DND-41 (cell line): ENCODE measurements at regions not wholly inside any gene's neighbourhood (a gene's known extent, or its start where the extent isn't known, plus 50 kb on each side); places are given as distances from the start of the nearest gene placed in this dataset.

Experiments used
- ATAC-seq: fragments of 200-7000 bp; cut with Tn5 transposase; 3 replicates; pipeline ENCODE4 v1.9.1; 2021; ENCODE audit warnings: low read depth; ENCODE audit not compliant: insufficient read depth
- DNase-seq: peaks from one replicate; pipeline ENCODE4 v3.0.0-alpha.2; 2020
- H2AFZ ChIP-seq: 2 replicates; pipeline ENCODE4 v1.6.0; 2012; ENCODE audit warnings: low read depth, low read length
- H3K27ac ChIP-seq: 2 replicates; pipeline ENCODE4 v1.5.1; 2012; ENCODE audit warnings: low read length, inconsistent platforms
- H3K27me3 ChIP-seq: fragments of 200-600 bp; sonication (generic); 2 replicates; pipeline ENCODE4 v1.6.0; 2012; ENCODE audit warnings: low read length, mild to moderate bottlenecking, inconsistent platforms; ENCODE audit not compliant: insufficient read depth, poor library complexity
- H3K36me3 ChIP-seq: 2 replicates; pipeline ENCODE4 v1.5.1; 2012; ENCODE audit warnings: low read length, inconsistent platforms; ENCODE audit not compliant: insufficient read depth
- H3K4me1 ChIP-seq: 2 replicates; pipeline ENCODE4 v1.5.1; 2012; ENCODE audit warnings: mild to moderate bottlenecking, low read length; ENCODE audit not compliant: insufficient read depth
- H3K4me2 ChIP-seq: 2 replicates; pipeline ENCODE4 v1.6.0; 2012; ENCODE audit warnings: mild to moderate bottlenecking, moderate library complexity, low read length, inconsistent platforms; ENCODE audit not compliant: insufficient read depth
- H3K4me3 ChIP-seq, 2 experiments: fragments of 200-600 bp in 1 of 2; shearing (Covaris generic) in 1 of 2; 2 replicates each; pipeline ENCODE4 v1.5.1; 2012 to 2016; ENCODE audit warnings: inconsistent platforms in 2 of 2, low read length in 2 of 2, mild to moderate bottlenecking in 2 of 2, low read depth in 1 of 2, moderate library complexity in 1 of 2
- H3K79me2 ChIP-seq: 2 replicates; pipeline ENCODE4 v1.6.0; 2012; ENCODE audit warnings: low read length, inconsistent platforms; ENCODE audit not compliant: insufficient read depth
- H3K9ac ChIP-seq: 2 replicates; pipeline ENCODE4 v1.6.0; 2012; ENCODE audit warnings: low read depth, mild to moderate bottlenecking, inconsistent platforms, low read length, moderate library complexity
- H3K9me3 ChIP-seq: 2 replicates; pipeline ENCODE4 v1.5.1; 2012; ENCODE audit warnings: low read length, moderate library complexity, mild to moderate bottlenecking, inconsistent platforms; ENCODE audit not compliant: insufficient read depth, severe bottlenecking
- H4K20me1 ChIP-seq: 2 replicates; pipeline ENCODE4 v1.6.0; 2012; ENCODE audit warnings: low read length; ENCODE audit not compliant: insufficient read depth
- CTCF ChIP-seq: IDR thresholded peaks from 2 replicates; pipeline ENCODE4 v1.5.1; 2012; ENCODE audit warnings: borderline replicate concordance, low read length, moderate library complexity, mild to moderate bottlenecking; ENCODE audit not compliant: poor library complexity, severe bottlenecking; ENCODE audit errors: extremely low read depth
- EZH2 ChIP-seq: IDR thresholded peaks from 3 replicates; pipeline ENCODE4 v1.6.1; 2012; ENCODE audit warnings: borderline replicate concordance, low read depth, mild to moderate bottlenecking, moderate library complexity, low read length, inconsistent platforms; ENCODE audit not compliant: severe bottlenecking

DNA sequence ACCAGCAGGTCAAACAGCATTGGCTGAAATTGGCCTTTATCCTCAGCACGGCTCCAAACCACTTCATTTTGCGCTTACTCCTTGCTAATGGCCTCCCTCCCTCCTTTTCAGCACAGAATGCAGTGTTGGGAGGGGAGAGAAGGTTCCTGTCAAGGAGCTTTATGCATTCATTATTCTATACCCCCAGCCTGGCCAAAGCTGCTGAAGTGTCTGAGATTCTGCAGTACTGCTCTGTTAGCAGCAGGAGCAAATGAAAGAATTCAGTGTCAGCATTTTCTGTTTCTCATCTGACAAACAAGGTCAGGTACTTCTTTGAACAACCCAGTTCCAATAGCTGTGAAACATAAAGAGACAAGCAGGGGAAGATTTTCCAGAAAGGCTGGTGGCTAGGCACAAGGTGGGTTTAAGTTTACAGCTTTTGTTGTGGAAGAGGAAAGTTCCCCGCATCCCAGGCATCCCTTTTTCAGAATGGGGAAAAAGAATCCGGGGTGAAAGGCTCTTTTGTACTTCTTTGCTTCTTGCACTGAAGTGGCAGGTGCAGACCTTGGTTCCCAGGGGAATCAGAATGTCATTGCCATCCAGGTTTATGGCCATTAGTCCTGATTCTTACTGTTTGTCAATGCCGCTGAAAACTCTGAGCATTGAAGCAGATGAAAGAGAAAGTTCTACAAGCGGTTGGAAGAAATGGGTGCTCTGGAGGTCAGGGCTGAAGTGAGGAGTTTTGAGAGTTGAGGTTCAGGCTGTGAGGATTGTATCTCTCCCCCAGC, 109.3 kb upstream of the APC start:
- no peaks in the 10 kb centered on the region for H4K20me1 ChIP-seq
- H3K79me2 ChIP-seq, result no peaks in the 10 kb centered on the region
- no peak overlapping the region for H2AFZ ChIP-seq
- H3K9me3 ChIP-seq, result peaks cover 5% of the 10 kb centered on the region
- DNase-seq, result no peak
- no peak for ATAC-seq
- no peak overlapping the region for H3K4me2 ChIP-seq
- H3K4me3 ChIP-seq, result no peak overlapping the region
- no peak overlapping the region for H3K9ac ChIP-seq
- TF ChIP-seq EZH2 (no peak), CTCF (no peak)
- H3K4me1 ChIP-seq, result no peaks in the 10 kb centered on the region
- H3K27me3 ChIP-seq, result peaks cover 10% of the 10 kb centered on the region
- no peak overlapping the region for H3K27ac ChIP-seq
- no peaks in the 10 kb centered on the region for H3K36me3 ChIP-seq

DNA sequence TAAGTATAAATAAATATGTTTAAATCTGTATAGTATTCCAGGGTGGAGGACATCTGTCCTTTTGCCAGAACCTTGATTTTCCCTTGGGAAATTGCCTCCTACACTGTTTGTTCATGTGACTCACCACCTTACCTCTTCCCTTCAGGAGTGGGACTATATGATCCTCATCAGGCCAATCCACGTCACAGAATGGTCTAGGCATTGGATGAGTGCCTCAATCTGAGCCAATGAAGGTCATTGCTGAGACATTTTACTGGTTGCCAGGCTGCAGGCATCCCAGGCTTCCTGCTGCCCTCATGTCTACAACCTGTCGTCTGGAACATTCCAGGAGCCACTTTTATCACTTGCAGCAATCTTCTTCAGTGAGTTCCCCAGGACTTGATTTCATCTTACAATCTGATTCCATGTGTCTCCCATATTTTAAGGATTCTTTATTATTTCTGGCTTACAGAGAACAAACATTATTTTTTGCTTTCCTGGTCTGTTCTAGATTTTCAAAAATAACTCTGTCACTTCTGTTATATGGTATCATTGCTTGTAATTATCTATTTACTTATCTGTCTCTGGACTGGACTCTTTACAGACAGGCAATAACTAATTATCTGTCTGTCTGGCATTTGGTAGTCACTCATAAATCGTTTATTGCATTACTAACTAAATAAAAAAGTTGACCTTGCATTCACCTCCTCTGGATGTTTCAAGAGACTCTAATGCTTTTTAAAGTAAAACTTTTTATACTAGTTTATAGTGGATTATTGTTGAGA, 107.3 kb upstream of the APC start:
- no peak for TF ChIP-seq CTCF
- TF ChIP-seq EZH2, result no peak
- Histone ChIP-seq H3K9me3 (peaks cover 6% of the 10 kb centered on the region), H3K27me3 (peaks cover 10% of the 10 kb centered on the region), H3K27ac (no peak overlapping the region), H3K4me3 (no peak overlapping the region), H3K4me2 (no peak overlapping the region), H2AFZ (no peak overlapping the region), H3K9ac (no peak overlapping the region), H3K4me1 (no peaks in the 10 kb centered on the region), H3K79me2 (no peaks in the 10 kb centered on the region), H3K36me3 (no peaks in the 10 kb centered on the region), H4K20me1 (no peaks in the 10 kb centered on the region)
- ATAC-seq, result no peak
- DNase-seq, result no peak

DNA sequence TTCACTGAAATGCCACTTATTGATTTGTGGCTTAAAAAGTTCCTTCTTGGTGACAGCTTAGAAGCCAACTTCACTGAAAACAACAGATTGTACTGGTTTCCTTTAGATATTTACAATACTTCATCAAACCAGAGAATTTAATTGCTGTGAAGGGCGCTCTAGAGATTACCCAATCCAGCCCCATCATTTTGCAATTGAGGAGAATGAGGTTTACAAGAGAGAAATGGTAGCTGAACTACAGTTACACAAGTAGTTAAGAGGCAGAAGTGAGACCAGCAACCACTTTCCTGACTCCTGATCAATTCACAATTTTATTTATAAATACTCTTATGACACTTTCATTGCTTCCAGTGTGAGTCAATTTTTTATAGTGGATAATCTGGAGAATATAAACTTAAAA, 103.5 kb upstream of the APC start:
- Histone ChIP-seq H3K79me2 (no peaks in the 10 kb centered on the region), H3K27ac (no peak overlapping the region), H3K9ac (no peak overlapping the region), H3K9me3 (peaks cover 6% of the 10 kb centered on the region), H3K36me3 (no peaks in the 10 kb centered on the region), H2AFZ (no peak overlapping the region), H3K4me1 (no peaks in the 10 kb centered on the region), H4K20me1 (no peaks in the 10 kb centered on the region), H3K4me3 (no peak overlapping the region), H3K27me3 (peaks cover 3% of the 10 kb centered on the region), H3K4me2 (no peak overlapping the region)
- DNase-seq, result no peak
- ATAC-seq, result no peak
- TF ChIP-seq CTCF, result no peak
